T-cell (primary cell): ENCODE measurements at regions not wholly inside any gene's neighbourhood (a gene's known extent, or its start where the extent isn't known, plus 50 kb on each side); places are given as distances from the start of the nearest gene placed in this dataset.

Experiments used
- ATAC-seq, 4 experiments: fragments of 200-7000 bp in 3 of 4; fragments of 150-1000 bp in 1 of 4; cut with Tn5 transposase; replicated peaks in 1 of 4; 1 replicate in 3 of 4; 2 replicates in 1 of 4; pipeline ENCODE4 v1.10.0; 2021; ENCODE audit warnings: moderate library complexity in 3 of 4, mild to moderate bottlenecking in 2 of 4, moderate number of reproducible peaks in 1 of 4
- CTCF ChIA-PET, 2 donors: fragments of 300-600 bp; sonication (Branson Sonifier 250); formaldehyde crosslinking; loops; one replicate each; lab custom pipeline; 2022; ENCODE audit warnings: antibody characterized with exemption in 2 of 2; lab: Charles Lee
- POLR2A ChIA-PET, 2 donors: fragments of 300-600 bp; sonication (Branson Sonifier 250); formaldehyde crosslinking; loops; one replicate each; lab custom pipeline; 2022; ENCODE audit warnings: antibody characterized with exemption in 2 of 2; lab: Charles Lee
- DNase-seq, 35 experiments: peaks; one replicate each; pipeline versions ENCODE4 v3.0.0 to v3.0.0-alpha.2; 2013 to 2023
- H3K27ac ChIP-seq: one replicate; pipeline ENCODE4 v1.5.1; 2013; ENCODE audit warnings: low read length
- H3K27me3 ChIP-seq, 2 experiments: replicated peaks in 1 of 2; 1 replicate in 1 of 2; 2 replicates in 1 of 2; pipeline versions ENCODE4 v1.6.1 to v1.7.0; 2013; ENCODE audit warnings: low read length in 1 of 2, mixed read lengths in 1 of 2; ENCODE audit not compliant: control insufficient read depth in 2 of 2, insufficient read depth in 2 of 2; ENCODE audit errors: extremely low read depth in 1 of 2
- H3K36me3 ChIP-seq, 2 donors: 1 replicate in 1 of 2; 2 replicates in 1 of 2; pipeline versions ENCODE4 v1.6.1 to v1.7.0; 2013; ENCODE audit warnings: low read length in 1 of 2; ENCODE audit not compliant: control insufficient read depth in 2 of 2, insufficient read depth in 1 of 2; ENCODE audit errors: extremely low read depth in 1 of 2
- H3K4me1 ChIP-seq, 2 experiments: 1 replicate in 1 of 2; 2 replicates in 1 of 2; pipeline versions ENCODE4 v1.6.1 to v1.7.0; 2013; ENCODE audit warnings: low read length in 2 of 2, mixed read lengths in 1 of 2; ENCODE audit not compliant: insufficient read depth in 2 of 2, control insufficient read depth in 1 of 2; ENCODE audit errors: extremely low read depth in 1 of 2
- H3K4me3 ChIP-seq, 2 donors: 1 replicate in 1 of 2; 2 replicates in 1 of 2; pipeline versions ENCODE4 v1.5.1 to v1.7.0; 2013; ENCODE audit warnings: mild to moderate bottlenecking in 2 of 2, low read length in 1 of 2, moderate library complexity in 1 of 2; ENCODE audit not compliant: control insufficient read depth in 1 of 2; ENCODE audit errors: extremely low read depth in 1 of 2
- H3K9me3 ChIP-seq: 2 replicates; pipeline ENCODE4 v1.7.0; 2013
- H3K27ac Mint-ChIP-seq, 2 donors: one replicate each; pipeline ENCODE4 v1.8.0; 2020 to 2021; ENCODE audit warnings: mild to moderate bottlenecking in 2 of 2, mixed read lengths in 2 of 2
- H3K27me3 Mint-ChIP-seq, 2 donors: one replicate each; pipeline ENCODE4 v1.8.0; 2021 to 2022; ENCODE audit warnings: mixed read lengths in 2 of 2
- H3K36me3 Mint-ChIP-seq: one replicate; pipeline ENCODE4 v1.8.0; 2021; ENCODE audit warnings: mixed read lengths
- H3K4me1 Mint-ChIP-seq, 3 donors: one replicate each; pipeline ENCODE4 v1.8.0; 2020 to 2022; ENCODE audit warnings: mixed read lengths in 3 of 3, mild to moderate bottlenecking in 1 of 3
- H3K4me3 Mint-ChIP-seq, 3 donors: one replicate each; pipeline ENCODE4 v1.8.0; 2020 to 2022; ENCODE audit warnings: mild to moderate bottlenecking in 3 of 3, mixed read lengths in 3 of 3, moderate library complexity in 3 of 3
- H3K9me3 Mint-ChIP-seq, 3 donors: one replicate each; pipeline ENCODE4 v1.8.0; 2020 to 2022; ENCODE audit warnings: mixed read lengths in 3 of 3
- WGBS: methylation state at CpG from one replicate; pipeline ENCODE4 v1.1.5; 2013; ENCODE audit warnings: missing lambda C conversion rate; ENCODE audit not compliant: insufficient coverage; 5-methylcytosine and 5-hydroxymethylcytosine counted together

- CTCF ChIA-PET, result no interaction called here
- H3K27ac Mint-ChIP-seq, result no peak overlapping the region
- Histone ChIP-seq H3K27me3 (no peaks in the 10 kb centered on the region), H3K9me3 (no peaks in the 10 kb centered on the region), H3K4me1 (no peaks in the 10 kb centered on the region), H3K27ac (no peak overlapping the region), H3K36me3 (no peaks in the 10 kb centered on the region), H3K4me3 (no peak overlapping the region)
- ATAC-seq, result no peak
- no peak overlapping the region for H3K4me3 Mint-ChIP-seq
- H3K4me1 Mint-ChIP-seq, result no peaks in the 10 kb centered on the region
- no peaks in the 10 kb centered on the region for H3K27me3 Mint-ChIP-seq
- no CpG with 5 or more reads among the region's 1 CpG for WGBS
- H3K9me3 Mint-ChIP-seq, result peaks cover 0 to 14% (median 12%) of the 10 kb centered on the region in 3 donors
- no peaks in the 10 kb centered on the region for H3K36me3 Mint-ChIP-seq
- DNase-seq, result no peak
- POLR2A ChIA-PET, result no interaction called here
Measured at GRCh38 chr5:23157169-23157568, 304.0 kb upstream of the CDH12 start.

- H3K27me3 Mint-ChIP-seq, result no peaks in the 10 kb centered on the region
- ChIA-PET CTCF (no interaction called here), POLR2A (no interaction called here)
- H3K36me3 Mint-ChIP-seq, result no peaks in the 10 kb centered on the region
- no peak overlapping the region for H3K4me3 Mint-ChIP-seq
- Histone ChIP-seq H3K4me3 (no peak overlapping the region), H3K27me3 (no peaks in the 10 kb centered on the region), H3K27ac (no peak overlapping the region), H3K4me1 (no peaks in the 10 kb centered on the region), H3K36me3 (no peaks in the 10 kb centered on the region), H3K9me3 (peaks cover 2% of the 10 kb centered on the region)
- ATAC-seq (no peak), DNase-seq (no peak)
- H3K4me1 Mint-ChIP-seq, result no peaks in the 10 kb centered on the region
- no peak overlapping the region for H3K27ac Mint-ChIP-seq
- H3K9me3 Mint-ChIP-seq, result peaks cover 22 to 39% (median 29%) of the 10 kb centered on the region in 3 donors
- WGBS, result no CpG with 5 or more reads among the region's 5 CpGs
Measured at GRCh38 chr5:23147625-23148024, 294.5 kb upstream of the CDH12 start.

- Mint-ChIP-seq H3K4me3 (no peak overlapping the region), H3K27me3 (no peaks in the 10 kb centered on the region), H3K36me3 (no peaks in the 10 kb centered on the region), H3K4me1 (no peaks in the 10 kb centered on the region), H3K9me3 (peaks cover 22 to 35% (median 32%) of the 10 kb centered on the region in 3 donors), H3K27ac (no peak overlapping the region)
- CTCF ChIA-PET, result no interaction called here
- H3K27me3 ChIP-seq, result no peaks in the 10 kb centered on the region
- ATAC-seq, result no peak
- H3K9me3 ChIP-seq, result peaks cover 2% of the 10 kb centered on the region
- H3K4me1 ChIP-seq, result no peaks in the 10 kb centered on the region
- no peak overlapping the region for H3K4me3 ChIP-seq
- no peak overlapping the region for H3K27ac ChIP-seq
- H3K36me3 ChIP-seq, result no peaks in the 10 kb centered on the region
- WGBS, result 95% methylated on average over 8 of the region's 11 CpGs
- no peak for DNase-seq
- POLR2A ChIA-PET, result no interaction called here
Measured at GRCh38 chr5:23146183-23146582, 293.0 kb upstream of the CDH12 start.

- Histone ChIP-seq H3K4me1 (no peaks in the 10 kb centered on the region), H3K36me3 (no peaks in the 10 kb centered on the region), H3K27me3 (no peaks in the 10 kb centered on the region), H3K27ac (no peak overlapping the region), H3K4me3 (no peak overlapping the region), H3K9me3 (no peaks in the 10 kb centered on the region)
- no peaks in the 10 kb centered on the region for H3K27me3 Mint-ChIP-seq
- H3K27ac Mint-ChIP-seq, result no peak overlapping the region
- no peaks in the 10 kb centered on the region for H3K36me3 Mint-ChIP-seq
- peaks cover 10 to 23% (median 21%) of the 10 kb centered on the region in 3 donors for H3K9me3 Mint-ChIP-seq
- no peaks in the 10 kb centered on the region for H3K4me1 Mint-ChIP-seq
- ChIA-PET POLR2A (no interaction called here), CTCF (no interaction called here)
- no CpG with 5 or more reads among the region's 4 CpGs for WGBS
- no peak overlapping the region for H3K4me3 Mint-ChIP-seq
- no peak for ATAC-seq
- no peak for DNase-seq
Measured at GRCh38 chr5:23139338-23140171, 286.4 kb upstream of the CDH12 start.

- Mint-ChIP-seq H3K4me3 (no peak overlapping the region), H3K9me3 (peaks cover 3 to 12% (median 10%) of the 10 kb centered on the region in 3 donors), H3K27ac (no peak overlapping the region), H3K27me3 (no peaks in the 10 kb centered on the region), H3K36me3 (no peaks in the 10 kb centered on the region), H3K4me1 (no peaks in the 10 kb centered on the region)
- no peaks in the 10 kb centered on the region for H3K36me3 ChIP-seq
- ChIA-PET POLR2A (no interaction called here), CTCF (no interaction called here)
- no peak overlapping the region for H3K4me3 ChIP-seq
- no peaks in the 10 kb centered on the region for H3K4me1 ChIP-seq
- DNase-seq (no peak), ATAC-seq (no peak)
- no peaks in the 10 kb centered on the region for H3K27me3 ChIP-seq
- WGBS, result 100% methylated on average over 1 of the region's 2 CpGs
- no peaks in the 10 kb centered on the region for H3K9me3 ChIP-seq
- no peak overlapping the region for H3K27ac ChIP-seq
Measured at GRCh38 chr5:23136958-23137357, 283.8 kb upstream of the CDH12 start.

GRCh38 chr5:23132231-23132630, 279.1 kb upstream of the CDH12 start:
- no peak overlapping the region for H3K27ac Mint-ChIP-seq
- H3K9me3 ChIP-seq, result no peaks in the 10 kb centered on the region
- ChIA-PET POLR2A (no interaction called here), CTCF (no interaction called here)
- no peaks in the 10 kb centered on the region for H3K27me3 Mint-ChIP-seq
- no peak overlapping the region for H3K4me3 Mint-ChIP-seq
- DNase-seq (no peak), ATAC-seq (no peak)
- H3K36me3 Mint-ChIP-seq, result no peaks in the 10 kb centered on the region
- H3K9me3 Mint-ChIP-seq, result peaks cover 4 to 20% (median 10%) of the 10 kb centered on the region in 3 donors
- no peaks in the 10 kb centered on the region for H3K4me1 ChIP-seq
- no peaks in the 10 kb centered on the region for H3K4me1 Mint-ChIP-seq
- no peaks in the 10 kb centered on the region for H3K36me3 ChIP-seq
- no peaks in the 10 kb centered on the region for H3K27me3 ChIP-seq
- no CpG with 5 or more reads among the region's 2 CpGs for WGBS
- H3K27ac ChIP-seq, result no peak overlapping the region
- no peak overlapping the region for H3K4me3 ChIP-seq
